GM12878 (cell line): ENCODE measurements at regions not wholly inside any gene's neighbourhood (a gene's known extent, or its start where the extent isn't known, plus 50 kb on each side); places are given as distances from the start of the nearest gene placed in this dataset.

Source experiments
- ATAC-seq: fragments of 200-7000 bp; cut with Tn5 transposase; 3 replicates; pipeline ENCODE4 v1.9.1; 2020; ENCODE audit warnings: mild to moderate bottlenecking, moderate library complexity
- BruUV-seq: library from RNA; stranded (reverse); fragments of 400-500 nt; replicated peaks from 2 replicates; lab custom pipeline; 2021; lab: Mats Ljungman, UMichigan
- CTCF ChIA-PET: fragments of 300-600 bp; sonication (Branson Sonifier 250); formaldehyde crosslinking; extraction: SDS; loops from one replicate; lab custom pipeline; 2021; ENCODE audit warnings: inconsistent platforms; lab: Yijun Ruan, JAX
- POLR2A ChIA-PET: fragments of 350-600 bp; formaldehyde crosslinking; extraction: SDS; loops from one replicate; lab custom pipeline; 2021; ENCODE audit warnings: inconsistent platforms; lab: Charles Lee
- RAD21 ChIA-PET: fragments of 300-600 bp; sonication (Branson Sonifier 250); formaldehyde crosslinking; loops from one replicate; lab custom pipeline; 2023; ENCODE audit warnings: antibody characterized with exemption; ENCODE audit not compliant: unreplicated experiment; lab: Charles Lee
- SMC1A ChIA-PET: fragments of 300-600 bp; sonication (Branson Sonifier 250); formaldehyde crosslinking; loops from one replicate; lab custom pipeline; 2023; ENCODE audit not compliant: unreplicated experiment, uncharacterized antibody; lab: Charles Lee
- DNase-seq: peaks from one replicate; pipeline ENCODE4 v3.0.0-alpha.2; 2011; ENCODE audit warnings: low read depth, low spot score
- FAIRE-seq: peaks from 3 replicates; lab custom pipeline; 2011; peaks lifted over from hg19 to GRCh38; lab: Jason Lieb, UNC
- H2AFZ ChIP-seq: 2 replicates; pipeline ENCODE4 v1.6.0; 2011; ENCODE audit warnings: low read depth, low read length, control low read depth; ENCODE audit not compliant: control insufficient read depth
- H3K27ac ChIP-seq: 2 replicates; pipeline ENCODE4 v1.5.1; 2011; ENCODE audit warnings: control low read depth; ENCODE audit not compliant: control insufficient read depth, insufficient read depth
- H3K27me3 ChIP-seq, 2 experiments: replicated peaks in 1 of 2; 2 replicates each; pipeline versions ENCODE4 v1.6.0 to v1.6.1; 2011; ENCODE audit warnings: low read length in 1 of 2; ENCODE audit not compliant: control insufficient read depth in 2 of 2, insufficient read depth in 2 of 2
- H3K36me3 ChIP-seq, 2 experiments: 2 replicates each; pipeline ENCODE4 v1.5.1; 2011; ENCODE audit warnings: low read length in 1 of 2; ENCODE audit not compliant: control insufficient read depth in 2 of 2, insufficient read depth in 2 of 2
- H3K4me1 ChIP-seq: 2 replicates; pipeline ENCODE4 v1.6.1; 2011; ENCODE audit warnings: mild to moderate bottlenecking, low read length, moderate library complexity, mixed read lengths; ENCODE audit not compliant: control insufficient read depth, insufficient read depth
- H3K4me2 ChIP-seq: 2 replicates; pipeline ENCODE4 v1.6.0; 2011; ENCODE audit warnings: control low read depth; ENCODE audit not compliant: control insufficient read depth, insufficient read depth
- H3K4me3 ChIP-seq: fragments of 200-600 bp; sonication (generic); 2 replicates; pipeline ENCODE4 v1.5.1; 2016
- H3K79me2 ChIP-seq: 2 replicates; pipeline ENCODE4 v1.6.0; 2011; ENCODE audit warnings: low read length; ENCODE audit not compliant: control insufficient read depth, insufficient read depth
- H3K9ac ChIP-seq: 2 replicates; pipeline ENCODE4 v1.8.0; 2011; ENCODE audit warnings: low read length, control low read depth, mixed read lengths; ENCODE audit not compliant: control insufficient read depth, insufficient read depth
- H3K9me3 ChIP-seq: replicated peaks from 3 replicates; pipeline ENCODE4 v1.5.1; 2011; ENCODE audit warnings: mild to moderate bottlenecking, low read length; ENCODE audit not compliant: control insufficient read depth, insufficient read depth
- H4K20me1 ChIP-seq: 2 replicates; pipeline ENCODE4 v1.6.0; 2011; ENCODE audit not compliant: control insufficient read depth, insufficient read depth
- FOS ChIP-seq: IDR thresholded peaks from 3 replicates; pipeline ENCODE4 v1.6.1; 2011; ENCODE audit warnings: borderline replicate concordance; ENCODE audit not compliant: insufficient read length; ENCODE audit errors: extremely low read depth
- IKZF2 ChIP-seq, 2 experiments: fragments of 450-650 bp; IDR thresholded peaks; 2 replicates each; pipeline ENCODE4 v1.6.1; 2017; ENCODE audit warnings: mild to moderate bottlenecking in 2 of 2, moderate library complexity in 2 of 2
- JUND ChIP-seq: IDR thresholded peaks from 2 replicates; pipeline ENCODE4 v1.6.1; 2012; ENCODE audit warnings: low read depth, mild to moderate bottlenecking, low read length, improper control_type of control experiment, moderate library complexity
- LARP7 ChIP-seq: fragments of 450-650 bp; IDR thresholded peaks from 2 replicates; pipeline ENCODE4 v1.6.1; 2017; ENCODE audit warnings: mild to moderate bottlenecking
- MEF2A ChIP-seq: IDR thresholded peaks from 2 replicates; pipeline ENCODE4 v1.6.1; 2011; ENCODE audit warnings: low read depth, mild to moderate bottlenecking, low read length, moderate library complexity; ENCODE audit not compliant: insufficient read depth
- NFYB ChIP-seq: IDR thresholded peaks from 2 replicates; pipeline ENCODE4 v1.6.1; 2011; ENCODE audit warnings: low read depth, mild to moderate bottlenecking, low read length, improper control_type of control experiment, moderate library complexity; ENCODE audit not compliant: insufficient read depth
- NR2C1 ChIP-seq: fragments of 450-650 bp; IDR thresholded peaks from 2 replicates; pipeline ENCODE4 v1.6.1; 2017; ENCODE audit warnings: antibody characterized with exemption, mild to moderate bottlenecking, moderate library complexity
- PAX8 ChIP-seq: fragments of 450-650 bp; IDR thresholded peaks from 2 replicates; pipeline ENCODE4 v1.6.1; 2017; ENCODE audit warnings: mild to moderate bottlenecking, moderate library complexity
- POU2F2 ChIP-seq: IDR thresholded peaks from 3 replicates; pipeline ENCODE4 v1.6.1; 2011; ENCODE audit warnings: low read depth, mild to moderate bottlenecking, low read length, borderline replicate concordance
- RFX5 ChIP-seq: IDR thresholded peaks from 2 replicates; pipeline ENCODE4 v1.6.1; 2011; ENCODE audit warnings: low read depth, low read length, improper control_type of control experiment
- SIX5 ChIP-seq: IDR thresholded peaks from 2 replicates; pipeline ENCODE4 v1.6.1; 2011; ENCODE audit warnings: mild to moderate bottlenecking, low read depth, low read length, moderate library complexity; ENCODE audit not compliant: severe bottlenecking
- SMAD1 ChIP-seq: fragments of 450-650 bp; IDR thresholded peaks from 2 replicates; pipeline ENCODE4 v1.6.1; 2018; ENCODE audit warnings: mild to moderate bottlenecking, low read depth; ENCODE audit not compliant: partially characterized antibody
- SRF ChIP-seq, 2 experiments: IDR thresholded peaks; 2 replicates each; pipeline ENCODE4 v1.6.1; 2011; ENCODE audit warnings: low read depth in 2 of 2, low read length in 2 of 2, mild to moderate bottlenecking in 1 of 2, moderate library complexity in 1 of 2
- TBL1XR1 ChIP-seq: IDR thresholded peaks from 2 replicates; pipeline ENCODE4 v1.6.1; 2012; ENCODE audit warnings: low read depth, low read length, improper control_type of control experiment
- ZBED1 ChIP-seq: IDR thresholded peaks from 2 replicates; pipeline ENCODE4 v1.6.1; 2016; ENCODE audit warnings: borderline replicate concordance
- ZSCAN29 ChIP-seq: fragments of 450-650 bp; IDR thresholded peaks from 2 replicates; pipeline ENCODE4 v1.6.1; 2017; ENCODE audit warnings: mild to moderate bottlenecking, moderate library complexity
- WGBS: methylation state at CpG from one replicate; pipeline ENCODE4 v1.1.6; 2016; ENCODE audit warnings: low lambda C conversion rate; ENCODE audit not compliant: insufficient replicate concordance, insufficient coverage; ENCODE audit errors: missing lambda C conversion rate; 5-methylcytosine and 5-hydroxymethylcytosine counted together
- in situ Hi-C: fragments of 300-500 bp; cut with MboI; formaldehyde crosslinking; loops from 9 replicates; pipeline ENCODE4 v1.14.3; 2018; ENCODE audit warnings: mixed read lengths
- intact Hi-C: fragments of 100-400 bp; cut with micrococcal nuclease; formaldehyde crosslinking; loops from one replicate; pipeline ENCODE4 v1.14.2; 2022; ENCODE audit not compliant: unreplicated experiment
- TF ChIP-seq, protein P1 (sequence below): fragments of 450-650 bp; IDR thresholded peaks from 2 replicates; pipeline ENCODE4 v1.6.1; 2017; ENCODE audit warnings: low read depth, mild to moderate bottlenecking, moderate library complexity

GRCh38 chr10:128398999-128399398 lies 272.8 kb upstream of the MKI67 start:
- no TSS peak for BruUV-seq
- DNase-seq, result no peak
- intact Hi-C loops, result no loop called here
- SMC1A ChIA-PET, result no interaction called here
- ATAC-seq, result no peak
- Histone ChIP-seq H3K4me3 (no peak overlapping the region), H3K4me1 (no peaks in the 10 kb centered on the region), H2AFZ (no peak overlapping the region), H3K9ac (no peak overlapping the region), H3K27ac (no peak overlapping the region), H3K79me2 (no peaks in the 10 kb centered on the region), H3K36me3 (no peaks in the 10 kb centered on the region), H4K20me1 (no peaks in the 10 kb centered on the region), H3K9me3 (no peaks in the 10 kb centered on the region), H3K27me3 (no peaks in the 10 kb centered on the region), H3K4me2 (no peak overlapping the region)
- in situ Hi-C loops, result no loop called here
- POLR2A ChIA-PET, result no interaction called here
- WGBS, result 6% methylated on average over 1 of the region's 1 CpG
- FAIRE-seq, result no peak
- CTCF ChIA-PET, result no interaction called here
- no peak for TF ChIP-seq ZBED1
- no peak for TF ChIP-seq ZSCAN29
- TF ChIP-seq IKZF2 (IDR thresholded peaks at IDR 0.05), result no peak
- TF ChIP-seq NFYB, result no peak
- TF ChIP-seq LARP7, result no peak
- RAD21 ChIA-PET, result no interaction called here

DNA sequence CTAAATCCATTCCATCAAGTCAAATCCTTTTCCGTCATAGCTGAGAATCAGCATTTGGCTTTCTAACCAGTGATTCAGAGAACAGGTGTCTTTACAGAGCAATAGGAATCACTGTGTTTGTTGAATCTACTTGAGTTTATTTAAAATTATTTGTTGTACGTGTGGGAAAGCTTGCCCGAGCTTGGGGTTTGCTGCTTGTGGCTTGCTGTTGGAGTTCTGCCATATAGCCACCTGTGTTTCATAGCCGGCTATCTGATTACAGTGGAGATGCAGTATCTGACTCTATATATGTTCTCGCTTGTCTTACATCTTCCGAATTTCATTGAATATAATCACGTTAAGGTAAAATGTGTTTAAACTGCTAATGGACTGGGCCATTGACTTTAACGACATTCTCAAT lies 274.3 kb upstream of the MKI67 start:
- intact Hi-C loops (no loop called here), in situ Hi-C loops (no loop called here)
- DNase-seq, result no peak
- ChIA-PET POLR2A (no interaction called here), SMC1A (no interaction called here), RAD21 (no interaction called here), CTCF (interaction anchor here (0.7 kb wide), 1 partner anchor 919 kb away, joined by 3 read pairs; no protein-coding TSS in a partner anchor)
- Histone ChIP-seq H3K79me2 (no peaks in the 10 kb centered on the region), H3K9me3 (no peaks in the 10 kb centered on the region), H3K27ac (no peak overlapping the region), H3K27me3 (no peaks in the 10 kb centered on the region), H3K36me3 (no peaks in the 10 kb centered on the region), H3K4me2 (no peak overlapping the region), H3K4me1 (no peaks in the 10 kb centered on the region), H3K9ac (no peak overlapping the region), H3K4me3 (no peak overlapping the region), H4K20me1 (no peaks in the 10 kb centered on the region), H2AFZ (no peak overlapping the region)
- no TSS peak for BruUV-seq
- no peak for FAIRE-seq
- no peak for ATAC-seq
- WGBS, result 24% methylated on average over 8 of the region's 8 CpGs
- TF ChIP-seq, protein P1, sequence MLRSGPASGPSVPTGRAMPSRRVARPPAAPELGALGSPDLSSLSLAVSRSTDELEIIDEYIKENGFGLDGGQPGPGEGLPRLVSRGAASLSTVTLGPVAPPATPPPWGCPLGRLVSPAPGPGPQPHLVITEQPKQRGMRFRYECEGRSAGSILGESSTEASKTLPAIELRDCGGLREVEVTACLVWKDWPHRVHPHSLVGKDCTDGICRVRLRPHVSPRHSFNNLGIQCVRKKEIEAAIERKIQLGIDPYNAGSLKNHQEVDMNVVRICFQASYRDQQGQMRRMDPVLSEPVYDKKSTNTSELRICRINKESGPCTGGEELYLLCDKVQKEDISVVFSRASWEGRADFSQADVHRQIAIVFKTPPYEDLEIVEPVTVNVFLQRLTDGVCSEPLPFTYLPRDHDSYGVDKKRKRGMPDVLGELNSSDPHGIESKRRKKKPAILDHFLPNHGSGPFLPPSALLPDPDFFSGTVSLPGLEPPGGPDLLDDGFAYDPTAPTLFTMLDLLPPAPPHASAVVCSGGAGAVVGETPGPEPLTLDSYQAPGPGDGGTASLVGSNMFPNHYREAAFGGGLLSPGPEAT, result no peak
- TF ChIP-seq JUND, result no peak
- TF ChIP-seq TBL1XR1, result no peak
- no peak for TF ChIP-seq SIX5
- TF ChIP-seq NR2C1, result no peak
- no peak for TF ChIP-seq MEF2A
- TF ChIP-seq SRF (IDR thresholded peaks at IDR 0.05; ENCODE audit: low read depth in 2 of 2, low read length in 2 of 2), result no peak
- no peak for TF ChIP-seq FOS
- no peak for TF ChIP-seq POU2F2
- no peak for TF ChIP-seq PAX8
- no peak for TF ChIP-seq SMAD1
- no peak for TF ChIP-seq RFX5
